HG03439 (cell line): ENCODE measurements at regions not wholly inside any gene's neighbourhood (a gene's known extent, or its start where the extent isn't known, plus 50 kb on each side); places are given as distances from the start of the nearest gene placed in this dataset.
"Not testable (repeated sequence)": the region's sequence is repeated elsewhere in the genome, so short reads cannot be mapped to it uniquely, and the experiment has no call there.

Experiments used
- ATAC-seq: cut with Tn5 transposase; IDR thresholded peaks from one replicate; pipeline ENCODE4 v1.9.1; 2021; ENCODE audit warnings: mild to moderate bottlenecking, moderate library complexity; ENCODE audit not compliant: unreplicated experiment

DNA sequence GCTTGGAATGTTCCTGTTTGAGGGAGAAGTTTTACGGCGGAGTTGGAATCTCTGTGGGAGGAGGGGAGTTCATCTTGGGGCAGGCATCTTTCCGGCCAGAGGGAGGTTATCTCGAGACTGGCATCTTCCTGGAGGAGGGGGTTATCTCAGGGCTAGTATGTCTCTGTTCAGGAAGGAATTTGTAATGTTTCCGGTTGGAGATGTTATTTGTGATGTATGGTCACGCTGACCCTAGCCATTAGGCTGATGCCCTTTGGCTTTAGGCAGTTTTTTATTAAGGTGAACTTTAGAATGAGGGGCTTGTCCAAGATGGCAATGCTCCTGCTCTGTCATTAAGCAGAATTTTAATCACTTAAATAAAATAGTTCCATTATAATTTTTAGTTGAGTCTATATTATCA is 449.7 kb downstream of the PCDH10 start:
- no peak for ATAC-seq

DNA sequence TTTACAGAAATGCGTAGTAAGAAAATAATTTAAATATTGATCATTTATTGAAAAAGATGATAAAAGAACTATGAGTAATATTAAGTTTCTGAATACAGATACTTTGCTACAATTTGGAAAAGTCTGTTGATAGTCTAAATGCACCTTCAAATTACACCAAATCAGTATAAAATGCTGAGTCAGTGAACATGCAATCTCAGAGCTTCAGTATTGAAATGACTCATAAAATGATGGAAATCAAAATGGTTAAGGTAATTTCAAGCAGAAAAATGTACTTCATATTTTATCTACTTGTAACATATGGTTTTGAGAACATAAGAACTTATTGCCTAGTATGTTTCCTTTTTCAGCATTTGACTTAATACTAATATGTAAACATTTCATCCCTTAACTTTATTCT is 448.2 kb downstream of the PCDH10 start:
- no peak for ATAC-seq

DNA sequence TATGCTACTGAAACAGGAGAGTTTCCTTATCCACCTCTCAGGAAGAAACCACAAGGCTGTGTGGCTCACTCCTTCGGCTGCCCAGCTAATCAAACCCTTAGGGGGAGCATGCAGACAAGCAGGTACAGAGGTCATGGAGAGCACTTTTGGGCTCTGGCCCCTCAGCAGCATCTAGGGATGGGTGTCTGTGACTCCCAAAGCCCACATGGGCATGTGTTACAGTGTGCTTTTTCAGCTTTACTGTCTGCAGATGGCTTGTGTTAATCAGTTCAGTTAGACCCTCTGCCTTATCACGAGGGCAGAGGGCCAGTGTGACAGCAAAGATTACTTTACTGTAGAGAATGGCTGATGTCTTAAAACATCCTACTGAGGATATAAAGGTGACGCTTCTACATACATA is 447.4 kb downstream of the PCDH10 start:
- no peak for ATAC-seq

DNA sequence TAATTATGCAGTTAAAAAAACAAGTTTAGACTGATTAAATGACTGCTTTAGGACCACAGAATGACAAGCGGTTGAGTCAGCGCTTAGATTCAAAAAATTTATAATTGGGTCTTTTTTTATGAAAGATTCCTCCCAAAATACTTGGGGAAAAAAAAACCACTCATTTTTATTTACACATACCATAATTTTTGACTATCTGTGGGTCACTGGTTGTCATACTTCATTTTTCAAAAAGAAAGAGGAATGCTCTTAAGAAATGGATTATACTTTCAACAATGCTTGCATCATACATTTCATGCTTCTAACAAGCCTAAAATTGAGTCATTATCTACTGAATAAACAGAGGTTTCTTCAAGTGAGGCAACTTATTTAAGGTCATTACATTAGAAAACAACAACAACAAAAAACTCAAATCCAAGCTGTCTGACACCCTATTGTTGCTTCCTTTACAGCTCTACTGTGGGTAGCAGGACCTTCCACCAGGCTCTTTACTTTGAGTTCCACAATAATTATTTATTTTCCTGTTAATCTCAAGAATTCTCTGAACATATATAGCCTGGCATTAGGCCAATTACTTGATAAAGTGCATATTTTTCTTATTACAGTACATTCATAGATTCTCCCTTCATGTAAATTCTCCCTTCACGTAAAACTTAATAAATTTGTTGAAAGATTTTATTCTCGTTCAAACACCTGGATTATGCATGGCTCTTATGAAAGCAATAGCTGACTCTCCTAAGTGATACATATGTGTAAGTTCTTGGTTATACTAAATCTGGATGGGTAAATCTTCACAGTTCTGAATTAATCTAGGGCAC is 445.5 kb downstream of the PCDH10 start:
- ATAC-seq: no peak

DNA sequence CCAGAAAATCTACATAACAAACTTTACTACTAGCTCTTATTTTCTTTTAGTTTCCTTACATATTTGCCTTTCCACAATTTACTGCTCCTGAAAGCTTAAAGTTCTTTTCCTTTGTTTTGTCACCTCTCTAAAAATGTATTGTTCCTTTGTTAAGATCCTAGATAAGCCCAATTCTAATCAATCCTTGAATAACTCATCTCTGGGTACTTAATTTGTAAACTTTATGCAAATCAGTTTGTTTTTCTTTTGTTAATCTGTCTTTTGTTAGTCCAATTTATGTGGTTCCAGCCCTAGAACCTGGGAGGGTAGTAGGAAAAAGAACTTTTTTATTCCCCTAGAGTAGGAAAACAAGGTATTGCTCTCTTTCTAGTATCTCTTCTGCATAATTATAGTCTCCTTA is 444.7 kb downstream of the PCDH10 start:
- ATAC-seq: no peak

DNA sequence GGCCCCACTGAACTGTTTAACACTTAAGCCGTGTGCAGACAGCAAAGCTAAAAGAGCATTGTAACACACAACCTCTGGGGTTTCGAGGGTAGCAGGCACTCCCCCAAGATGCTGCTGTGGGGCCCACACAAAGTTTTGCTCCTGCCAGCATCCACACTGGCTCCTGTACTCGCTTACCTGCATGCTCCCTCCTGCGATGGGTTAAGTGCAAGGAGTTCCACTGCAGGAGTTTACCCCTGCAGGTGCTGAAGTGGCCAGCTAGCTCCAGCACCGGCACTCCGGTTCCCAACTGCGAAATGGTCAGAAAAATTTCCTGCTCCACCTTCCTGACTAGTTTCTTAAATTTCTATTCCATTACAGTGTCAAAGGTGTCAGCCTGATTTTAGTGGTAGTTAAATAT is 443.5 kb downstream of the PCDH10 start:
- no peak for ATAC-seq

DNA sequence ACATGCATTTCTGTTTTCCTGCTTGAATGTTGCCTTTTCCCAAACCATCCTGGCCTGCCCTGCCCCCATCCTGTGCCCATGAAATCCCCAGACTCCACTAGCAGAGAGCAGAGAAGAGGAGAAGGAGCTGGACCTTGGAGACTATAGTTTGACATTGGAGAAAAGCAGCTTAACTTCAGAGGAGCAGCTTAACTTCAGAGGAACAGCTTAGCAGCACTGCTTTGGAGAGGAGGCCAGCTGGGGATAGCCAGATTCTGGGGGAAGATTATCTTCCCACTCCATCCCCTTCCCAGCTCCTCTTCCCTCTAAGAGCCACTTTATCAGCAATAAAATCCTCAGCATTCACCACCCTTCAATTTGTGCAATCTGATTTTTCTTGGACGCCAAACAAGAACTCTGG is 443.0 kb downstream of the PCDH10 start:
- ATAC-seq: no peak

DNA sequence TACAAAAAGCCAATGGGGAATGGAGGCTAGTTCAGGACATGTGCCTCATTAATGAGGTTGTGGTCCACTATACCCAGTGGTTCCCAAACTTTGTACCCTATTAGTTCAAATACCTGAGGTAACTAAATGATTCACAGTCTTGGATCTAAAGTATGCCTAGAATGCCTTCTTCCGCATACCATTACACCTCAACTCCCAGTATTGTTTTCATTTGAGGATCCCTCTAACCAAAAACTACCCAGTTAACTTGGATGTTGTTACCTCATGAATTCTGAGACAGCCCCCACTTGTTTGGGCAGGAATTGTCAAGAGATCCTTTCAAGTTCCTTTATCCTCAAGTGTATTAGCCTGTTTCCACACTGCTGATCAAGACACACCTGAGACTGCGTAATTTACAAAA is 439.2 kb downstream of the PCDH10 start:
- ATAC-seq: no peak

DNA sequence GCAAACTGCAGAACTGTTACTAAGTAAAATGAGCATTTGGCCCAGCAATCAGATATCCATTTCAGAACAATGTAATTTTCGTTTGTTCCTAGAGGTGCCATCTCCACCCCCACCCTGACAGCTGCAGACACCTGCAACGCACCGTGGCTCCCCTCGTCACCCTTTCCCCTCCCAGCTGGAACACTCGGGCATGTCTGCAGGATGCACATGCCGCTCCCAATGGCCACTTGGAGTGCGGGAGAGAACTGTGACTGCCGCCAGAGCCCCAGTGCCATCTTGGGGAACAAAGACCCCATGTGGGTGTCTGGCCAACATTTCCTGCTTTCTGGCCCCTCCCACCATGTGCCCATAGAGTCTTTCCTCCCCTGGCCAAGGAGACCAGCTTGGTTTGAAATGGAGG is 436.2 kb downstream of the PCDH10 start:
- ATAC-seq: no peak

DNA sequence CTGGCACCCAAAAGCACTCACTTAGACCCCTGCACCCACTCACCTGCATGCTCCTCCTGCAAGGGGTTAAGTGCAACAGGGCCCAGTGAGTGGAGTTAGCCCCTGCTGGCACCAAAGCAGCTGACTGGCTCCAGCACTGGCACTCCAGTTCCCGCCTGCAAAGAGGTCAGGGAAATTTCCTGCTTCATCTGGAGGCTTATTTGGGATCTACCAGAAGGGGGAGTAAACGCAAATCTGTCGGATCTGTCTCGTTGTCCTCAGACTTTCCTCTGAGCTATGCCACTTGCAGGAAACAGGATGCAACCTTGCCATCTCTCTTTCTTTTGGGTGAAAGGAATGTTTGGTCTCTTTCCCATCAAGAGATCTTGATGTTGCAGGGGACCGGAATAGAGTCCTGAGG is 435.6 kb downstream of the PCDH10 start:
- no peak for ATAC-seq

DNA sequence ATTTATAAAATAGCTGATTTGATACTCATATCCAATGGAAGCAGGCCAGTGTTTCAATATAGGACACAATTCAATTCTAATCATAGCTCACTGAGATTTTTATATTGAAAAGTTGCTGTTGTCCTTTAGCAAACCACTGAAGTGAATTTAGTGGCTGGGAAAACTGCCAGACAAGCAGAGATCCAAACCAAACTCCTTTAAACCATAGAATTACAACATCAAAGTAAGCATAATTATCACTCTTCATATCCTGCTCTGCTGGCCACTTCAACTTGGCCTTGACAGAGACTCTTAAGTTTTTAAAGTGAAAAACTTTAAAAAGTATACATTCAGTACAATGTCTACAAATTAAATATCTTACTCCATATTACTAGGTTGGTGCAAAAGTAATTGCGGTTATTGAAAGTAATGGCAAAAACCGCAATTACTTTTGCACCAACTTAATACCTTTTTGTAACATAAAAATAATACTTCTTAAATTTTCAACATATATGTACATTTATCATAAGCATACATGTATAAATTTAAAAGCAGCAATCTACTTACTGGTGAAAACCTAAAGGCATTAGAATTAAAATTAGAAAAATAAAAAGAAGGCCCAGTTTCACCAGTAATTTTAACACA is 433.0 kb downstream of the PCDH10 start:
- no peak for ATAC-seq

DNA sequence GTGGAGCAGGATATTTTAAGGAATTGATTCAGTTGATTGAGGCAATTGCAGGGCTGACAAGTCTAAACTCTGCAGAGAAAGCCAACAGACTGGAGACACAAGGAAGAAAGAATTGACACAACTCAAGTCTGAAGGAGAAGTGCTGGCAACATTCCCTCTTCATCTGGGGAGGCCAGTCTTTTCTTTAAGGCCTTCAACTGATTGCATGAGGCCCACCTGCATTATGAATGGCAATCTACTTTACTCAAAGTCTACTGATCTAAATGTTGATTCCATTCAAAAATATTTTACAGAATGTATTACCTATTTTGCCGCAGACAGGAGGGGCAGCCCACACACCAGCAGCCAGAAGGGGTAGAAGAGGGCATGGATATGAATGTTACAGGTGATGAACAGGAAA is 425.2 kb downstream of the PCDH10 start:
- ATAC-seq: no peak

DNA sequence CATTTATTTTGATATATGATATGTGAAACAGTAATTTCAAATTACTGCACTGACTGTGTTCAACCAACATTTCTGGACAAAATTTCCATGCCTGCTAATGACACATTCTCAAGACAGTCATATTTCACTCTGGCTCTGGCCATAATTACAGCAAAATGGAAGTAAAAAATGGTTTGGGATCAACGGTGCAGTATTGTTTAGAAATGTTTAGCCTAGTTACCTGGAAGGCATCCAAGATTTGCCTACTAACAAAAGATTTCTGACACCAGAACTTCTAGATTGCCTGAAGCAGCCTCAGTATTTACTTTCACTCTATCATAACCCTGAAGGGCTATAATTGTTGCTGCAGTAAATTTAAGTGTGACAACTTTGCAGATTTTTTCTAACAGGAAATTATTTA is 416.3 kb downstream of the PCDH10 start:
- no peak for ATAC-seq

DNA sequence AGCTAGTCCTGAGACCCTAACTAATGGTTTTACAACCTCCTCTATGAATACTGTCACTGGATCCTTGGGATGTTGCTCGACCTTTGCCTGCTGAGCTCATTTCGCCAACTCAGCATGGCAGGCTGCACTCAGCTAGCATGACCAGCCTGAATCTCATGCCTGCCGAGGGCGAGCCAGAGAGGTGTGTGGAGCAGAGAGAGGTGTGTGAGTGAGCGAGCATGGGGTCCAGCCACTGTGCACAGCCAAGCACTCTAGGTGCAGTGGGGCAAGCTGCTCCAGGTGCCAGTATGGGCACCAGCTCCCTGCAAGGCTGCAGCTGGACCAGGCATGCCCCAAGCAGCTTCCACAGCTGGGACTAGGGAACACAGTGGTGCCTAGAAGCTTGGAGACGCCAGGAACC is 410.9 kb downstream of the PCDH10 start:
- ATAC-seq: no peak

DNA sequence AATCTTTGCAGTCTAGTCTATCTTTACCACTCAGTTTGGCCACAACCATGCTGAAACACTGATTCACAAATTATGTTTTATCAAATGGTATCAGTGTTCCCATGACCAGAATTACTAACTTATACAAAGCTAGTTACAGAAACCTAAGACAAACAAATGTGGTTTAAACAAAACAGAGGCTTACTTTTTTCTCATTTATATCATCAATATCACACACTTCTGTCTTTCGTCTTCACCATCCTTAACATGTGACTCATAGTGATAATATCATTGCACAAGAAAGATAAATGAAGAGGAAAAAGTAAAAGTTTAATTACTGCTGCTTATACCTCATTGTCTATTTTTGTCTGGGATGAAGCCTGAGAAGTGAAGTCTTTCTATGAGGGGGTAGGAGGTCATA is 406.6 kb downstream of the PCDH10 start:
- ATAC-seq: no peak

DNA sequence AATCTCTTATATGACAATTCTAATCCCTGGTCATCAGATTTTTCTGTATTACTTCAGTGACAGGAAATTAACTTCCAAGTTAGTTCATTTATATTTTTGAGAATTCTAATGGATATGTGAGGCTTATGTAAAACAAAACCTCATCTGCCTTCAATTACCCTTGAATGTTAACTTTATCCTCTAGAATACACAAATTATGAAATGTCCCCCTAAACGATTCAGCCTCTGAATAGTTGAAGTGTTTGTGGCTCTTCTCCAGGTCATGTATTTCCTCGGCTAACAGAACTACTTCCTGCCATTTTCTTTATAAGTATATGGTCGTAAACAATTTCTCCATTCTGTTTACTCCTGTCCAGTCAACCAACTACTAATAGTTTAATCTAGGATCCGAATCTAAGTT is 401.3 kb downstream of the PCDH10 start:
- ATAC-seq: no peak

DNA sequence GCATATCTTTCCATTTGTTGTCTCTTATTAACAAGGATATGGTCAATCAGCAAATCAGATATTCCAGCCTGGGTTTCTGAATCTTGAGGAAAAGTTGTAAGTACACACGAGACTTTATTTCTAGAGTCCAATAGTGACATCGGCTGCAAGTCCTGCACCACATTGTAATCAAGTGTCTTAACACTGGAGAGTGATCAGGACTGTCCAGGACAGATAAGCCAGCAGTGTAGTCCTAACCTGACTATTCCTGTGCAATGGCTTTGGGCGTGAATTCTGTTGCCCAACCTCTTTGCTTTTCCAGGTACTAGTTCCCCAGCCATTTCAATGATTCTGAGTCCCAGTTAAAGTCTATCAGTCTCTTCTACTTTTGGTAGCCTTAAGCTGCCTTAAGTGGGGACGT is 395.0 kb downstream of the PCDH10 start:
- ATAC-seq: no peak

DNA sequence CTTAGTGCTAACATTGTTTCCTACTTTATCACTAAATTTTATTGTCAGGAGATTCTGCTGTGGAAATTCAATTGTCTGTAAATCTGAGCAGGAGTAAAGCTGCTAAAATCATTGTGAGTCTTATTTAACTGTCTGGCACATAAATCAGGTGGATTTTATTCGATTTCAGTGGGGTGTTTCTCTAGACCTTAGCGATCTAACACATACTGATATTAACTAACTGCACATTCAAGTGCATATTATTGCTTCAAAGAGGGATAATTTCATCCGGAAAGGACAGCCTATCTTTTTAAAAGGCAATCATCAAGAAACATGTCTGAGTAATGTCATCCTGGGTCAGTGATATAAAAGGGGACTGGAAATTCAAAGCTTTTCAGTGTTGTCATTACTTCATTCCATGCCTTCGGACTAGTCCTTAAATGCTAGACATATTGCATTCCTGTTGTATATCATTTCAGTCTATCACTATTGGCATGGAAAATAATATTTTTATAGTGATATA is 388.7 kb downstream of the PCDH10 start:
- ATAC-seq: no peak

DNA sequence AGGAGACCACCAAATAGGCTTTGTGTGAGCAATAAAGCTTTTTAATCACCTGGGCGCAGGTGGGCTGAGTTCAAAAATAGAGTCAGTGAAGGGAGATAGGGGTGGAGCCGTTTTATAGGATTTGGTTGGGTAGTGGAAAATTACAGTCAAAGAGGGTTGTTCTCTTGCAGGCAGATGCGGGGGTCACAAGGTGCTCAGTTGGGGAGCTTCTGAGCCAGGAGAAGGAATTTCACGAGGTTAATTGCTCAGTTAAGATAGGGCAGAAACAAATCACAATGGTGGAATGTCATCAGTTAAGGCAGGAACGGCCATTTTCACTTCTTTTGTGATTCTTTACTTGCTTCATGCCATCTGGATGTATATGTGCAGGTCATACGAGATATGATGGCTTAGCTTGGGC is 385.1 kb downstream of the PCDH10 start:
- not testable (repeated sequence) for ATAC-seq

DNA sequence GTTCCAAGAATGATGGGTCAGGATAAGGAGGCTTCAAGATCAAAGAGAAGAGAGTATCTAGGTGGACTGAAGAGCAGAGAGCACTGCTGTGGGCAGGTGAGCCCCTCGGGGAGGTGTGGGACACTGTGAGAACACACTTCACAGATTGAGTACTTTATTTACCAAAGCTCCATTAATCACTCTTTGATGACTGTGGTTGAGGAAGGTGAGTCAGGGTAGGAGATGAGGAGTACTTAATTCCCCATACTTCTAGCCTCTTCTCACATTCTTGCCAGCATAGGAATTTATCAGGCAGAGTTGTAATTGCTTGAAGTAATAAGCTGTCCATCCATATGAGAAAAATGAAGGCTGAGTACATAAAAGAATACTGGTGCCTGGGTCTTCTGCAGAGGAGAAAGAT is 375.3 kb downstream of the PCDH10 start:
- ATAC-seq: no peak

DNA sequence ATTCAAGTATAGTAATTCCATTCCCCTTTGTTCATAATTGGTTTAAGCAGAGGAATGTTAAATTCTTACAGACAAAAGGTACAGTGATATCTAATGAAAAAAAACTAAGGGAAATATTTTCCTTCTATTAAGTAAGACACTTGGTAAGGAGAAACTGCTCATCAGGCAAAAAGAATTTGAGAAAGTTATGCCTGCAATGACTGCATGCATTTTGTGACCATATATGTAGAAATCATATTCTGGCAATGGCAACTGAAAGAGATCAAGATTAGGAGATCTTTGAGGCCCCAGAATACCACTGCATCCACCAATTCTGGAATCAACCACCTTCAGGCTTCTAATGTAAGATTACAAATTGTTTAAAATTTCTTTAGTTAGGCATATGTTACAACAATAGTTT is 364.8 kb downstream of the PCDH10 start:
- no peak for ATAC-seq

DNA sequence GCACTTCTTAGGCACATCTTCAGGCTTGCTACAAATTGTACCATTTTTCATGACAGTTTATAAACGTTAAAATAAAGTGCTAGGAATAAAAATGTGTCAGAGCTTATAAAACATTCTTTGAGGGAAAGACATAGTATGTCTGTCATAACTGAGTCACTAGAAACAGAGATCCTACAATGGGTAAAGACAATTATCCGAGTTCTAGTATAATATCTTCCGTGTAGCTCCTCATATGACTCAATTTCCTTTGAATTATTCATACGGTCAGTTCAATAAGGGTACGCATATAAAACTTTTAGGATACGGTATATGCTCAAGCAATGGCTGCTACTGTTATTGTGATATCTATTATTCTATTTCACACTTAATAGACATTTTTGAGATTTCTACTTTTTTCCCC is 349.1 kb downstream of the PCDH10 start:
- no peak for ATAC-seq

DNA sequence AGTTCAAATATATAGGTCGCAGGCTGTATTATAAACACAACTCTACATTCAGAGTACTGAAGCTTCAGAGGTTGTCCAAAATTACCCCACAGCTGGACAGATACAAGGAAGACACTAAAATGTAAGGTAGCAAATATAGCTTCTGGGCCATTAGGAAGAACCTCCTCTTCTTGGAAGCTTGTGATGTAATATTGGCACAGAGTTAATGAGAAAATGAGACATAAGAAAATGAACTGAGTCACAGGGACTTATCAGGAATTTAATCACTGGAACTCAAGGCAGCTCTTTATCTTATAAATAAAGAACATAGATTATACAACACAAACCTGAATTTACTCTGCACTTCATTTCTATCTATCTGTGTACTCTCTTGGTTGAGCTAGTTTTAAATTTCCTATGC is 344.7 kb downstream of the PCDH10 start:
- no peak for ATAC-seq
